Transverse colon (tissue), 4 donors: ENCODE measurements at regions not wholly inside any gene's neighbourhood (a gene's known extent, or its start where the extent isn't known, plus 50 kb on each side); places are given as distances from the start of the nearest gene placed in this dataset.

ENCODE experiments used
- EP300 ChIP-seq: sonication (generic); formaldehyde crosslinking; IDR thresholded peaks from one replicate; pipeline ENCODE4 v1.6.1; 2017; ENCODE audit warnings: antibody characterized with exemption, low read depth
- POLR2A ChIP-seq: fragments of 450-650 bp; IDR thresholded peaks from one replicate; pipeline ENCODE4 v1.6.1; 2016; ENCODE audit warnings: antibody characterized with exemption, mild to moderate bottlenecking, moderate library complexity
- POLR2AphosphoS5 ChIP-seq, 3 donors: sonication (generic); formaldehyde crosslinking; IDR thresholded peaks; one replicate each; pipeline ENCODE4 v1.6.1; 2016; ENCODE audit warnings: antibody characterized with exemption in 3 of 3
- TF ChIP-seq, protein P1 (sequence below), 5 experiments: fragments of 200-600 bp in 3 of 5; fragments of 450-650 bp in 2 of 5; sonication (generic) in 3 of 5; IDR thresholded peaks; 1 replicate in 2 of 5; 2 replicates in 3 of 5; pipeline ENCODE4 v1.5.1; 2016 to 2017; ENCODE audit warnings: antibody characterized with exemption in 5 of 5, inconsistent platforms in 3 of 5, mild to moderate bottlenecking in 2 of 5, moderate library complexity in 1 of 5

DNA sequence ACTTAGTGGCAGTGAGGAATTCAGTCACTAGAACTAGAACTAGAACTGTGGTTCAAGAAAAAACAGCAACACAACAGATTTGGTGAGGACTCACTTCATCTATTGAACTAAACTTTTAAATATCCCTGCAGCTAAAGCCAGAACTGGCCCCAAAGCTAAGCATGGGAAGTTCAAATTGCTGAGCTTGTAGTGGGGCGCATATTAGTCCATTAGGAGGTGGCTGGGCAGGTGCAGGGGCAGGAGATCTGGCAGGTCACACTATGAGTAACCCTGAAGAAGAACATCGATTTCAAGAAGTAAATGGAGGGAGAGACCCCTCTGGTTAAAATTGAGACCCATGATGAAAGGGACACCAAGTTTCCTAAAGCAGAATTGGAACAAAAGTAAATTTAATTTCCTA is 73.8 kb upstream of the UBAC2 start:
- TF ChIP-seq, protein P1, sequence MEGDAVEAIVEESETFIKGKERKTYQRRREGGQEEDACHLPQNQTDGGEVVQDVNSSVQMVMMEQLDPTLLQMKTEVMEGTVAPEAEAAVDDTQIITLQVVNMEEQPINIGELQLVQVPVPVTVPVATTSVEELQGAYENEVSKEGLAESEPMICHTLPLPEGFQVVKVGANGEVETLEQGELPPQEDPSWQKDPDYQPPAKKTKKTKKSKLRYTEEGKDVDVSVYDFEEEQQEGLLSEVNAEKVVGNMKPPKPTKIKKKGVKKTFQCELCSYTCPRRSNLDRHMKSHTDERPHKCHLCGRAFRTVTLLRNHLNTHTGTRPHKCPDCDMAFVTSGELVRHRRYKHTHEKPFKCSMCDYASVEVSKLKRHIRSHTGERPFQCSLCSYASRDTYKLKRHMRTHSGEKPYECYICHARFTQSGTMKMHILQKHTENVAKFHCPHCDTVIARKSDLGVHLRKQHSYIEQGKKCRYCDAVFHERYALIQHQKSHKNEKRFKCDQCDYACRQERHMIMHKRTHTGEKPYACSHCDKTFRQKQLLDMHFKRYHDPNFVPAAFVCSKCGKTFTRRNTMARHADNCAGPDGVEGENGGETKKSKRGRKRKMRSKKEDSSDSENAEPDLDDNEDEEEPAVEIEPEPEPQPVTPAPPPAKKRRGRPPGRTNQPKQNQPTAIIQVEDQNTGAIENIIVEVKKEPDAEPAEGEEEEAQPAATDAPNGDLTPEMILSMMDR (IDR thresholded peaks at IDR 0.05): no peak
- TF ChIP-seq POLR2AphosphoS5 (IDR thresholded peaks at IDR 0.05) (no peak), POLR2A (no peak), EP300 (no peak)
